Activated CD4-positive, alpha-beta T cell treated with anti-CD3 and anti-CD28 coated beads for 48 hours (primary cell): ENCODE measurements at regions not wholly inside any gene's neighbourhood (a gene's known extent, or its start where the extent isn't known, plus 50 kb on each side); places are given as distances from the start of the nearest gene placed in this dataset.

Experiments
- DNase-seq: peaks from one replicate; pipeline ENCODE4 v3.0.0-alpha.2; 2020

DNA sequence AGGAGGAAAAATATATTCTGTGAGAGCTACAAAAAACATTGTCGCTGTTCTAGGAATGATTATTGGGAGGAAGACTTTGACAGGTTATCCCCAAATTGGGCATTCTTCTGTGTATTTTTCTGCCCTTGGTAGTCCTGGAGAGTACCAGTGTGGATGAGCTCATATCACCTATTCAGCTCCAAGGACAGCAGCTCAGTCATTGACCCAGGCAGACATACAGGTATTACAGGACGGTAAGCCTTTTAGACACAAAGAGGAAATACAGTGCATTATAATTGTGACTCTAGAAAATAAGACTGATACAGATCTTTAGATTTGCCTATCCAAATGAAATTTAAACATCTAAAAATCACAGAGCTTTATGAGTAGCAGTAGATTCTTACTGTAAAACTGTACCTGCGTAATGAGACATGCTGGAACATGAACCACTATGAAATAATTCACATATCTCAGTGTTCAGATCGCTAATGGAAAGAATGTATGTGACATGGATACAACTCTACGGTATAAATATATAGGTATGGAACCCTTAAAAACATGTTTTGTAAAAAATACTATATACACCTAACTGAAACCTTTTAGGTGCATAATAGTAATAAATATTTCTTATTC lies 56.0 kb downstream of the PLK2 start:
- DNase-seq: no peak

DNA sequence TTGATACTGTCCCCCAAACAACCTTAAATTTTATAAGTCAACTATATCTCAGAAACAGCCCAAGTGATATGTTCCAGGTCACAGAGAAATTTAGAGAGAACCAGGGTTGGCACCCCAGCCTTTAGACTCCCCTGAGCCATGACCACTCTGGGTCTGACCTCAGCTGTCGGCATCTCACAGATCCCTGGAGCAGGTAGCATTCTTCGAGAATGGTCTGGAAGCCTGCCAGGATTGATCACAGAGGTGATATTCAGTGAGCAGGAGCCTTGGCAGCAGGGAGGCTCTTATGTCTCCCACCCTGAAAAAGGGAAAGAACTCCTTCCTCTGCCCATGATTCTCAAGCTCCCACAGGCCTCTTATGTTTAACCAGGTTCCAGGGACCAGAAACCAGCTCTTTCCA lies 58.2 kb downstream of the PLK2 start:
- DNase-seq: no peak

GRCh38 chr5:58400737-58401136 lies 59.1 kb downstream of the PLK2 start:
- no peak for DNase-seq

- no peak for DNase-seq
Measured at GRCh38 chr5:58399951-58400350, 59.9 kb downstream of the PLK2 start.

- DNase-seq: no peak
Measured at GRCh38 chr5:58394339-58394738, 65.5 kb downstream of the PLK2 start.

DNA sequence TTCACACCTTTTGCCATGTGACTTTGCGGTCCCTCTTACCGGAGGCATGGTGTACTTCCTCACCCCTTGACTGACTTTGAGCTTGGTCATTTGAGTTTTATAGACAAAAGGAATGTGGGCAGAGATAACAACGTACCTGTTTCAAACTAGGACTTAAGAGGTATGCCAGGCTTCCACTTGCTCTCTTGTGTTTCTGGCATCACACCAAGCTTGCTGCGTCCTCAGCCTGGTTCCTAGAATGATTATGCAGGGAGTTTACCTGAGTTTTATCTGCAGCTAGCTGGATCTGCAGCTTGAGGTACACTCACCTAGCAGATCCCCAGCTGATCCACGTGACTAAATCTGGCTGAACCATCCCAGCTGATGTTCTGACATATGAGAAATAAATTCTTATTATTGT lies 66.2 kb downstream of the PLK2 start:
- no peak for DNase-seq

DNA sequence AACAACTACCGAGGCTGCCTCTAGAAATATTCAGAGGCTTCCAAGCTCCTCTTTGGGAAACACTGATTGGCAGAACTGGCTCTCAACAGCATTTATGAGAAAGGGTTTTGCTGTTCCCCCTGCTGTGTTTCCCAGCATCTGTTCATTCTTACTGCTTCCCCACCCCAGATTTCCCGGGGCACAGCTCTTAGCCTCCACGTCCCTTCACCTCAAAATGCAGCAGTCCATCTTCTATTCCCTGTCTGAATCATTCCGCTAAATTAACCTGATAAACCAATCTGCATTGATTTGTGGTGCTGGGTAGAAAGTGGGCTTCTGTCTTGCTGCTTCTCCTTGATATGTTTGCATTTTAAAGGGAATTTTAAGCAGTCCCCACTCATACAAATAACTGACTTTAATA lies 67.4 kb downstream of the PLK2 start:
- no peak for DNase-seq

DNA sequence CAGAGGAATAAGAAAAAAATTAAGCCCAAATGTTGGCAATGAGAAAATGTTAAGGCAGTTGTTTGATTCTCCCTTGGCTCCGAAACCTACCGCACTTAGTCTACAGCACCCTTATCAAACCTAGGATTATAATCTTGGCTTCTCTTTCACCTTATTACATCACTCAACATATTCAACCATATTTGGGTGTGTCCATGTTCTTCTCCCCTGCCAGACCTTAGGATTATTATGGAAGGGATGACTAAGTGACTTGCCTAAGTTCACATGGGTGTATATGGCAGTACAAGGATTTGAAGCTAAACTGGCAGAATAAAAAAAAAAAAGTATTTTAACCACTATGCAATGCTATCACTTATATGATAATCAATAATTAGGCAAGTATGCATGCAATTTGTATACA lies 76.4 kb downstream of the PLK2 start:
- no peak for DNase-seq

DNA sequence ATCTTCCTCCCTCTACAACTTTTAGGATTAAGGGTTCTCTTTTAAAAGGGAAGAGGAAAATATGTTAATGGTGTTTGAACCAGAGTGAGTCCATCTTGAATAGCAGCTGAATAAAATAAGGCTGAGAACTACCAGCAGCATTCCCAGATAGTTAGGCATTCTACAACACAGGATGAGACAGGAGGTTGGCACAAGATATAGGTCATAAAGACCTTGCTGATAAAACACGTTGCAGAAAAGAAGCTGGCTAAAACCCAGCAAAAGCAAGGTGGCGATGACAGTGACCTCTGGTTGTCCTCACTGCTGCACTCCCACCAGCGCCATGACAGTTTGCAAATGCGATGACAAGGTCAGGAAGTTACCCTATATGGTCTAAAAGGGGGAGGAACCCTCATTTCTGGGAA lies 77.8 kb downstream of the PLK2 start:
- no peak for DNase-seq

- DNase-seq: no peak
Measured at GRCh38 chr5:58381566-58381965, 78.3 kb downstream of the PLK2 start.

DNA sequence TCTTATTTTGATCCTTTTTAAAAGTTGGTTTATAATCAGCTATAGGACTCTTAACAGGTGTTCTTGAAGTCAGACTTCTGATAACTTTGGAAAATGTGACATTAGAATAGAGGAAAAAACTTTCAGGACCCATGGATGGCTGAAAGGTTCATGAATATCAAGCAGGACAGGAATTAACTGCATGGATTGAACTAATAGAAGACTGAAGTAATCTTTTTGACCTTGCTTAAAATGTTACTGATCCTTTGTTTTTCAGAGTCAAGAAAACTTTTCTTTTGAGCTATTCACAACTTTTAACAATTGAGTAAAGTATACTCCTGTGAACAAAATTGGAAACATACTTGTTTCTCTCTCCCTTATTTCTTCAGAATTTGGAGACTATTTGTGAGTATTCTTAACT lies 79.2 kb downstream of the PLK2 start:
- no peak for DNase-seq

DNA sequence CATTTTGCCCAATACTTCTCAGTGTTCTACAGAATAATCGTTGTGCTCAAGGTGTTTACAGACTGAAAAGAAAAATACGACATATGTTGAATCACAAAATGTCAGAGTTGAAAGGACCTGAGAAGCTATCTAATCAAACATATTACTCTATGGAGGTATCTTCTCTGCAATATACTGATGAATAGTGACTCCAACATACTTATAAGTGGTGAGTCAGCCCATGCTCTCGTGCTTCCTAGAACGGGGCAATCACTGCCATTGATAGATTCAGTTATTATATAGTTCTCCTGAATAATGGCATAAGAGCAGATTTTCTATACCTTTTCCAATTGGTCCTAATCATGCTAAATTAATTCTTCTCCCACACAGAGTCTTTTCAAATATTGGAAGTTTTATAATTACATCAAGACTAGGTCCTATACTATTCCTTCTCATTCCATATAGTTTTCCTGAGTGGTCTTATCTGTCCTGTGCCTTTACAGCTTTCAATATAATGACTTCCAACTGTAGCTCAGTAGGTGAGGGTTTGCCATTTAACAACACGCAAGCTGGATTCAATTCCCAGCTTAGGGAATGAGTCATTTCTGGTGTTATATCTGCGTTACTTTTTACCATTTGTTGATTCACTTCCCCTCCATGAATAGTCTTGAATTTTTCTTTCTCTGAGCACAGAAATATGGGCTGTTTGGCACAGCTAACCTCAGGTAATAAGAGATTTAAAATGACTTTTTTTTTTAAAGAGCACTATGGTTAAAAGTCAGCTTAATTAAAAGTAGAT lies 81.1 kb downstream of the PLK2 start:
- no peak for DNase-seq

GRCh38 chr5:58370606-58371005 lies 89.3 kb downstream of the PLK2 start:
- DNase-seq: no peak

DNA sequence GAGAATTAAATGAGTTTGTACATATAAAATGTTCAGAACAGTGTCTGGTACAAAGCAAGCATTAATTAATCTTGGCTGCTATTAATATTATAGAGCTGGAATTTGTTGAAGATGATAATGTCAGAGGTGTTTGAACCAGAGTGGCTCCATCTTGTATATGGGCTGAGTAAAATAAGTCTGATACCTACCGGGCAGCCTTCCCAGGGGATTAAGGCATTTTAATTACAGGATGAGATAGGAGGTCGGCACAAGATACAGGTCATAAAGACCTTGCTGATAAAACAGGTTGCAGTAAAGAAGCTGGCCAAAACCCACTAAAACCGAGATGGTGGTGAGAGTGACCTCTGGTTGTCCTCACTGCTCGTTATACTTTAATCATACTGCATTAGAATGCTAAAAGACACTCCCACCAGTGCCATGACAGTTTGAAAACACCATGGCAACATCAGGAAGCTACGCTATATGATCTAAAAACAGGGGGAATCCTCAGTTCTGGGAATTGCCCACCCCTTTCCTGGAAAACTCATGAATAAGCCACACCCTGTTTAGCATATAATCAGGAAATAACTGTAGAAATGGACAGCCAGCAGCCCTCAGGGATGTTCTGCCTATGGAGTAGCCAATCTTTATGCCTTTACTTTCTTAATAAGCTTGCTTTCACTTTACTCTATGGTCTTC lies 90.2 kb downstream of the PLK2 start:
- no peak for DNase-seq

DNA sequence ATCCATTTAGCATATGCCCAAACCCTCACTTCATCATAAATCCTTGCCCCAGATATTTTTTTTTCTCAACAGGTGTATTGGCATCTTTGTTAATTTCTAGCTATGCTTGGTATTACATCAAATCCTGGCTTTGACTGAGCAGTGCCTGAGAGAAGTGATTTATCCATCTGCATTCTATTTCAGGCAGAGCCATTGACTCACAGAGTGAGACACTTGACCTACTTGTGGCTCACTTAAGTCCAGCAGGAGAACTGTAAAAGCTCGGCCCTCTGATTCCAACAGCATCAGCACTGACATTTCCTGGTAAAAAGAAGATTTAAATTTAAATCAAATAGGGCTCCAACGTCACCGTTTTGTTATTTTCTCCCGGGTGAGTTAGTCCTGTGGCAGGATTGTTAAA lies 93.4 kb downstream of the PLK2 start:
- DNase-seq: no peak

- no peak for DNase-seq
Measured at GRCh38 chr5:58365791-58366190, 94.1 kb downstream of the PLK2 start.

GRCh38 chr5:58363461-58364249 lies 96.2 kb downstream of the PLK2 start:
- DNase-seq: no peak

- no peak for DNase-seq
Measured at GRCh38 chr5:58362135-58362534, 97.8 kb downstream of the PLK2 start.

DNA sequence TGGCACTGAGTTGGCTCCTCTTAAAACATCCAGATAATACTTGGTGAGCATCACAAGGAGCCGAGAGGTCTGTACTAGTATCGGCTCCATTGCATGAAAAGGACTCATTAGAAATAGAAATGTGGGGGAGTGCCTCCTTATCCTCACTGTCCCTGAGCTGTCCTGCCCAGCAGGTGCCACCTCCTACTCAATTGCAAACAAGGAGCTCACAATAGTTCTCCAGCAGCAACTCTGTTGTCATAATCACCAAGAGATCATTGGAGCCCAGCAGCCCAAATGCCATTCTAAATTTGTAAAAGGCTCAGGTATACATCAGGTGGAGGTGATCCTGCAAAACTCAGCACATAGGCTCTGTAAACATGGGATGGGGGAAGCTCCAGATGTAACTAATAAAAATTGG lies 99.1 kb downstream of the PLK2 start:
- no peak for DNase-seq

DNA sequence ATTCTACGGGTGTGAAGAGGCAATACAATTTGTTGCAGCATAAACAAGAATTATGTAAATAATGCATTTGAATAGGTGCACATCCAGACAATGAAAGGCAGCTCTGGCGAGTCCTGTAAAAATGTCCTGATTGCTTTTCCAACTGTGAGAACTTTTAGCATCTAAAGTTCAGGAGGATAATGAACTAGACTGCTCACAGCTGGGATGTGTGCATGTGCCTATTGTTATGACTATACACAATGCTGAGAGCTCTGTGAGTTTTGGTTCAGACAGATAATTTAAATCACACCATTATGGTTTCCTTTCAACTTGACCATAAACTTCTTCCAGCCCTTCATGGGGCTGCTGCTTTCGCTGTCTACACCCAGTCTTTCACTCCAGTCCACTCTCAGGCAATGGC lies 99.9 kb downstream of the PLK2 start:
- DNase-seq: no peak

DNA sequence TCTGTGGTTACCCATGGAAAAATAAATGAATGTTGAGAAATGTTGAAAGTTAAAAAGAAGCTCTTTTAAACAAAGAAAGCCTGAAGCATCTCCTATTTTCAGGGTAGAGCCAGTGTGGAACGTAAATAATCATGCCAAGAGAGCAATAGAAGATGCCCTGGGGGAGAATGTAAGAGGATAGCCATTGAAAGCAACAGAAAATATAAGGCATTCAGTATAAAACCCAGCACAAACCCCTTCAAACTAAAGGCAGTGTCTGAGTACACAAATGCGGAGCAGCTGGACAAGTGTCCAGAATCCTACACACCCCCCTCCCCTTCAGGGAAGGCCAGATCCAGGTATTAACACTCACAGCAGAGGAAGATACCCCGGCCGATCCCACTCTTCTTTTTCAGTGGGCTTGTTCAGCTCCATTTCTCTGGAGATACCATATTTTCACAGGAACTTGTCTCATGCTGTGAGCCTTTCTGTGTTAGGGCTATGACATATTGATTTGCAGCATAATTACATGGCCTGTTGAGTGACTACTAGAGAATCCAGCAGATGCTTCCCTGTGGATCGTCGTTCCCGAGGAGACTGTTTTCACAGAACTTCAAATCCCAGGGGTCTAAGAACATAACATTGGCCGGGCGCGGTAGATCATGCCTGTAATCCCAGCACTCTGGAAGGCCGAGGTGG lies 101.2 kb downstream of the PLK2 start:
- no peak for DNase-seq

DNA sequence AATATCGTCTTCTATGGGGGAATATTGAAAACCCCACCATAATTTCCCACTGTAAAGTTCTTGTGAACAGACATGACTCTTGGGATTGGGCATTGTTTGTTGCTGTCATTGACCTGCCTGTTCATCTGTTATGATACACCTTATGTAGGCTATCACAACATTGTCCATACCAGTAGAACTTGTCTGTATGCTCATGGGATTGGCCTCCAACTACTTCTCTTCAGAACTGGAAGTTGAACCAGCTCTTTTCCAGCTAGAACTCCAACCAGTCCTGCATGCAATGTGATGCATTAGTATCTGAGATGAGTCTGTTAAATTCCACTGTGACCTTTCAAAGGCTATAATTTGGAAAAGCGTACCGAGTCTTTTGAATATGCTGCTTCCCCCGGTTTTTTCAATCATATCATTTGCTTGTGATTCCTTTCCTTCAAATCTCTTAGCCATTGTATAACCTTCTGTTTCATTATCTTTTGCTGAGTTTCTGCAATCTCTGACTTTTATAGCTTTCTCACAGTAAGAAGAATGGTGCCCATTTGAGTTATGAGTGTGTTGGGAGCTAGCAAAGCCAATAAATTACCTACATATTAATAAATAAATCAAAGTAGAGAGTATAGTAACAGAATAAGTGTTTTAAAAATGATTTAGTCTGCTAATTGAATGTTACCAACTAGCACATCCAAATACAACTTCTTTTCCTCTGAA lies 101.9 kb downstream of the PLK2 start:
- no peak for DNase-seq
